ENCODE measurements at regions not wholly inside any gene's neighbourhood (a gene's known extent, or its start where the extent isn't known, plus 50 kb on each side); places are given as distances from the start of the nearest gene placed in this dataset.

DNA sequence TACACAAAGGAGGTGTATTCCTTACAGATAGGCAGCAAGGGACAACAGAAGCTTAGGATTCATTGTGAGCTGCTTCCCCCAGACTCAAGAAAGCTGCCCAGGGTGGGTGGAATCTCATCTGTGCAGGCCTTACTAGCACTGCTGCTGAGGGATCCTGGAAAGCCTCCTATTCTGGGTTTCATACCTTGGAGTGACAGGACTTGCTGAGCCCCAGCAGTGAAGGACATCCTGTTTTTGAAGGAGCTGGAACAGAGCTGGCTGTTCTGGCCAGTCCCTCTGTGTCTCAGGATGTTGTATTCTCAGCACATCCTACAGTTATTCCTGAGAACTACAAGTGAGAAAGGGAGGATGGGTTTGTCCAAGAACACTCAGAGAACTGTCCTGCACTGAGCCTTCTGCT is 486.3 kb downstream of the PTPRU start:
- no peaks in the 10 kb centered on the region for H3K36me3 ChIP-seq (ENCODE audit: control insufficient read depth in 2 of 2, insufficient read depth in 2 of 2, low read length in 1 of 2)
- in situ Hi-C loops (cut with MboI): no loop called here
- H3K27ac ChIP-seq (ENCODE audit: control insufficient read depth, insufficient read depth): no peak overlapping the region
- intact Hi-C loops (cut with micrococcal nuclease; ENCODE audit: unreplicated experiment): no loop called here
- ATAC-seq (no peak), DNase-seq (ENCODE audit: low read depth, low spot score) (no peak), FAIRE-seq (no peak)
- no peaks in the 10 kb centered on the region for H3K4me1 ChIP-seq (ENCODE audit: control insufficient read depth, insufficient read depth, low read length)
- no peak overlapping the region for H3K4me2 ChIP-seq (ENCODE audit: control insufficient read depth, insufficient read depth)
- no peak overlapping the region for H3K9ac ChIP-seq (ENCODE audit: control insufficient read depth, insufficient read depth, low read length)
- TF ChIP-seq POLR2AphosphoS2 (IDR thresholded peaks at IDR 0.05; ENCODE audit: low read depth, low read length) (no peak), RCOR1 (conservative IDR thresholded peaks at IDR 0.05; ENCODE audit: low read depth, low read length) (no peak), BACH1 (IDR thresholded peaks at IDR 0.05; ENCODE audit: borderline replicate concordance) (no peak), IRF4 (IDR thresholded peaks at IDR 0.05; ENCODE audit: low read depth, low read length) (no peak), SREBF2 (IDR thresholded peaks at IDR 0.05; ENCODE audit: low read length) (no peak)
- TF ChIP-seq, protein P1, sequence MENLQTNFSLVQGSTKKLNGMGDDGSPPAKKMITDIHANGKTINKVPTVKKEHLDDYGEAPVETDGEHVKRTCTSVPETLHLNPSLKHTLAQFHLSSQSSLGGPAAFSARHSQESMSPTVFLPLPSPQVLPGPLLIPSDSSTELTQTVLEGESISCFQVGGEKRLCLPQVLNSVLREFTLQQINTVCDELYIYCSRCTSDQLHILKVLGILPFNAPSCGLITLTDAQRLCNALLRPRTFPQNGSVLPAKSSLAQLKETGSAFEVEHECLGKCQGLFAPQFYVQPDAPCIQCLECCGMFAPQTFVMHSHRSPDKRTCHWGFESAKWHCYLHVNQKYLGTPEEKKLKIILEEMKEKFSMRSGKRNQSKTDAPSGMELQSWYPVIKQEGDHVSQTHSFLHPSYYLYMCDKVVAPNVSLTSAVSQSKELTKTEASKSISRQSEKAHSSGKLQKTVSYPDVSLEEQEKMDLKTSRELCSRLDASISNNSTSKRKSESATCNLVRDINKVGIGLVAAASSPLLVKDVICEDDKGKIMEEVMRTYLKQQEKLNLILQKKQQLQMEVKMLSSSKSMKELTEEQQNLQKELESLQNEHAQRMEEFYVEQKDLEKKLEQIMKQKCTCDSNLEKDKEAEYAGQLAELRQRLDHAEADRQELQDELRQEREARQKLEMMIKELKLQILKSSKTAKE (IDR thresholded peaks at IDR 0.05; ENCODE audit: low read depth, poor library complexity, severe bottlenecking): no peak
- TF ChIP-seq, protein P2, sequence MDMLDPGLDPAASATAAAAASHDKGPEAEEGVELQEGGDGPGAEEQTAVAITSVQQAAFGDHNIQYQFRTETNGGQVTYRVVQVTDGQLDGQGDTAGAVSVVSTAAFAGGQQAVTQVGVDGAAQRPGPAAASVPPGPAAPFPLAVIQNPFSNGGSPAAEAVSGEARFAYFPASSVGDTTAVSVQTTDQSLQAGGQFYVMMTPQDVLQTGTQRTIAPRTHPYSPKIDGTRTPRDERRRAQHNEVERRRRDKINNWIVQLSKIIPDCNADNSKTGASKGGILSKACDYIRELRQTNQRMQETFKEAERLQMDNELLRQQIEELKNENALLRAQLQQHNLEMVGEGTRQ (IDR thresholded peaks at IDR 0.05; ENCODE audit: borderline replicate concordance, low read depth, low read length): no peak
- TF ChIP-seq, protein P3, sequence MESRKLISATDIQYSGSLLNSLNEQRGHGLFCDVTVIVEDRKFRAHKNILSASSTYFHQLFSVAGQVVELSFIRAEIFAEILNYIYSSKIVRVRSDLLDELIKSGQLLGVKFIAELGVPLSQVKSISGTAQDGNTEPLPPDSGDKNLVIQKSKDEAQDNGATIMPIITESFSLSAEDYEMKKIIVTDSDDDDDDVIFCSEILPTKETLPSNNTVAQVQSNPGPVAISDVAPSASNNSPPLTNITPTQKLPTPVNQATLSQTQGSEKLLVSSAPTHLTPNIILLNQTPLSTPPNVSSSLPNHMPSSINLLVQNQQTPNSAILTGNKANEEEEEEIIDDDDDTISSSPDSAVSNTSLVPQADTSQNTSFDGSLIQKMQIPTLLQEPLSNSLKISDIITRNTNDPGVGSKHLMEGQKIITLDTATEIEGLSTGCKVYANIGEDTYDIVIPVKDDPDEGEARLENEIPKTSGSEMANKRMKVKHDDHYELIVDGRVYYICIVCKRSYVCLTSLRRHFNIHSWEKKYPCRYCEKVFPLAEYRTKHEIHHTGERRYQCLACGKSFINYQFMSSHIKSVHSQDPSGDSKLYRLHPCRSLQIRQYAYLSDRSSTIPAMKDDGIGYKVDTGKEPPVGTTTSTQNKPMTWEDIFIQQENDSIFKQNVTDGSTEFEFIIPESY (IDR thresholded peaks at IDR 0.05): no peak
- POLR2A ChIA-PET: no interaction called here
- no peaks in the 10 kb centered on the region for H3K79me2 ChIP-seq (ENCODE audit: control insufficient read depth, insufficient read depth, low read length)
- no peak overlapping the region for H2AFZ ChIP-seq (ENCODE audit: control insufficient read depth, low read depth, low read length)
- SMC1A ChIA-PET (ENCODE audit: uncharacterized antibody, unreplicated experiment): no interaction called here
- H3K9me3 ChIP-seq (replicated peaks; ENCODE audit: control insufficient read depth, insufficient read depth, low read length): peaks cover 2% of the 10 kb centered on the region; the same call in 1 of the 3 replicates
- CTCF ChIA-PET: no interaction called here
- no TSS peak for BruUV-seq (replicated peaks)
- H3K4me3 ChIP-seq: no peak overlapping the region
- RAD21 ChIA-PET (ENCODE audit: unreplicated experiment): no interaction called here
- no peaks in the 10 kb centered on the region for H4K20me1 ChIP-seq (ENCODE audit: control insufficient read depth, insufficient read depth)
- no peaks in the 10 kb centered on the region for H3K27me3 ChIP-seq (replicated peaks in 1 of 2; ENCODE audit: control insufficient read depth in 2 of 2, insufficient read depth in 2 of 2, low read length in 1 of 2)
